ENCODE measurements at regions not wholly inside any gene's neighbourhood (a gene's known extent, or its start where the extent isn't known, plus 50 kb on each side); places are given as distances from the start of the nearest gene placed in this dataset.
"Not testable (repeated sequence)": the region's sequence is repeated elsewhere in the genome, so short reads cannot be mapped to it uniquely, and the experiment has no call there.

DNA sequence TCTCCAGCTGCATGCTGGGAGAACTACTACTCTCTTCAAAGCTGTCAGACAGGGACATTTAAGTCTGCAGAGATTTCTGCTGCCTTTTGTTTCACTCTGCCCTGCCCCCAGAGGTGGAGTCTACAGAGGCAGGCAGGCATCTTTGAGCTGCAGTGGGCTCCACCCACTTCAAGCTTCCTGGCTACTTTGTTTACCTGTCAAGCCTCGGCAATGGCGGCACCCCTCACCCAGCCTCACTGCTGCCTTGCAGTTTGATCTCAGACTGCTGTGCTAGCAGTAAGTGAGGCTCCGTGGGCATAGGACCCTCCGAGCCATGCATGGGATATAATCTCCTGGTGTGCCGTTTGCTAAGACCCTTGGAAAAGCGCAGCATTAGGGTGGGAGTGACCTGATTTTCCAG lies 61.7 kb downstream of the DMRTA1 start:
- not testable (repeated sequence) for H3K9me3 ChIP-seq (replicated peaks; ENCODE audit: low read length); H3K27me3 ChIP-seq (ENCODE audit: control insufficient read depth, insufficient read depth, low read length); H3K4me1 ChIP-seq (ENCODE audit: control insufficient read depth, insufficient read depth, low read length); H3K4me2 ChIP-seq (ENCODE audit: low read length); H3K9ac ChIP-seq (ENCODE audit: low read depth, low read length); H3K4me3 ChIP-seq (ENCODE audit: low read length); H3K36me3 ChIP-seq (ENCODE audit: insufficient read depth, low read length)

DNA sequence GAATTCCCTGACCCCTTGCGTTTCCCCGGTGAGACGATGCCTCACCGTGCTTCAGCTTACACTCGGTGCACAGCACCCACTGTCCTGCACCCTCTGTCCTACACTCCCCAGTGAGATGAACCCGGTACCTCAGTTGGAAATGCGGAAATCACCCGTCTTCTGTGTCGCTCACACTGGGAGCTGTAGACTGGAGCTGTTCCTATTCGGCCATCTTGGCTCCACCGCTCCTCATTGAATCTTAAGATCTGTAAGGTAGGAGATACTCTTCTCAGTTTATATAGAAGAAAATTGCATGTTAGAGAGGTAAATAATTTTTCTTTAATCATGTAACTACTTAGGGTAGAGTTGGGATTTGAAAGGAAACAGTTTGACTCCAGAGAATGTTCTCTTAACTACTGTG lies 62.2 kb downstream of the DMRTA1 start:
- no peaks in the 10 kb centered on the region for H3K27me3 ChIP-seq (ENCODE audit: control insufficient read depth, insufficient read depth, low read length)
- H3K4me2 ChIP-seq (ENCODE audit: low read length): no peak overlapping the region
- no peaks in the 10 kb centered on the region for H3K4me1 ChIP-seq (ENCODE audit: control insufficient read depth, insufficient read depth, low read length)
- no peaks in the 10 kb centered on the region for H3K9me3 ChIP-seq (replicated peaks; ENCODE audit: low read length)
- no peak overlapping the region for H3K9ac ChIP-seq (ENCODE audit: low read depth, low read length)
- no peaks in the 10 kb centered on the region for H3K36me3 ChIP-seq (ENCODE audit: insufficient read depth, low read length)
- H3K4me3 ChIP-seq (ENCODE audit: low read length): no peak overlapping the region

DNA sequence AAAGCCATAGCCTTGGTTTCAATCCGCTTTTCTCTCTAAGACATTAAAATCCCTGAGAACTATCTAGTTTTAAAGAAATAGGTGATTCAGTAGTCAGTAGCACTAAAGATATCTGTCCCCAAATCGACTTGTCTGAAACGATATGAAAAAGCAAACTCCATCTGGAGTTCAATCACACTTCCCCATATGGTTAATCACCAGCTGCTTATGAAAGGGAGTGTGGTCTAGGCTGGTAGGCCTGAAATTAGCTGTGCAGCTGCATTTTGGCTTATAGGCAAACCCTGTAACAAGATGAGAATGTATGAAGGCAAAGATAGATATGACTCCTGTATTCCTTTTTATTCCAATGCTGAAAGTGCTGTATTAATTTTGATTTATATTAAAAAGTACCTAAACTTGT lies 65.9 kb downstream of the DMRTA1 start:
- no peaks in the 10 kb centered on the region for H3K9me3 ChIP-seq (replicated peaks; ENCODE audit: low read length)
- H3K27me3 ChIP-seq (ENCODE audit: control insufficient read depth, insufficient read depth, low read length): no peaks in the 10 kb centered on the region
- no peaks in the 10 kb centered on the region for H3K4me1 ChIP-seq (ENCODE audit: control insufficient read depth, insufficient read depth, low read length)
- no peak overlapping the region for H3K4me3 ChIP-seq (ENCODE audit: low read length)
- H3K9ac ChIP-seq (ENCODE audit: low read depth, low read length): no peak overlapping the region
- H3K36me3 ChIP-seq (ENCODE audit: insufficient read depth, low read length): no peaks in the 10 kb centered on the region
- H3K4me2 ChIP-seq (ENCODE audit: low read length): no peak overlapping the region

DNA sequence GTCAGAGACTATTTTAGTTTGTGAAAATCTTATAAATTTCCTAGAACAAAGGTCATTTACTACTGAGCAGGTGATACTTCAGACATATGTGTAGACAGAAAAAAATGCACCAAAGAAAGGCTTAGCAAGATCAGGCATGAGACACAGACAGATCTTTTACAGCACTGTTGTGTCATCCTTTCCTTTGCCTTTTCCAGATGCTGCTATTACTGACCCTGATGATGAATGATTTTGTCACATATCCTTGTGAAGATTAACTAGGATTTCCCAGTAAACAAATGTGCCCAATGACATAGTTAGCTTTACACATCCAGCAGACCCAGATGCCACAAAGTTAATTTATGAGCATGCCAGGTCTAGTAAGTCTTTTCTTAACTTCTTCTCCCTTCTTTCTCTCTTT lies 68.2 kb downstream of the DMRTA1 start:
- Histone ChIP-seq H3K4me2 (ENCODE audit: low read length) (no peak overlapping the region), H3K4me3 (ENCODE audit: low read length) (no peak overlapping the region)

DNA sequence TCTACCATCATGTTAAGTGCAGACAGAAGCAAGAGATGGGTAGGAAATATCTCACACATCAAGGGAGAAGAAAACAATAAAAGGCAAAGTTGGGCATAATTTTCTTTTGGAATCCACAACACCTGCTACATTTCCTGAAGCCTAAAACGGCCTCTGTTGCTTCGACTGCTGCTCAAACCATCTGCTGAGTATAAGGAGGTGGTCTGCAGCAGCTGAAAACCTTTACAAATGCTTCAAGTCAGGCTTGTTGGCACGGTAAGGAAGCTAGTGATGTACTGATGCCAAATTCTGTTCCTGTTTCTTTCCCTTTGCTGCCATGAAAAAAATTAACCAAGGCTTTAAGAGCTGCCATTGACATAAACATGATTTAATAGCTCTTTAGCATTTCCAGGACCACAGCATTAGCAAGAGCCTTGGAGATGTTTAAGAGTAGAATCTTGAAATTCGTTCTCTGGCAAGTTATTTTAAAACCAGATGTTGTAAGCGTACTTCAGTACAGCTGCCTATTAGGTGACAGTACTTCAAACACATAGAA lies 75.6 kb downstream of the DMRTA1 start:
- no peaks in the 10 kb centered on the region for H3K4me1 ChIP-seq (ENCODE audit: control insufficient read depth, insufficient read depth, low read length)
- no peak overlapping the region for H3K9ac ChIP-seq (ENCODE audit: low read depth, low read length)
- H3K4me3 ChIP-seq (ENCODE audit: low read length): no peak overlapping the region
- no peaks in the 10 kb centered on the region for H3K9me3 ChIP-seq (replicated peaks; ENCODE audit: low read length)
- H3K27me3 ChIP-seq (ENCODE audit: control insufficient read depth, insufficient read depth, low read length): peaks cover 8% of the 10 kb centered on the region
- no peaks in the 10 kb centered on the region for H3K36me3 ChIP-seq (ENCODE audit: insufficient read depth, low read length)
- no peak overlapping the region for H3K4me2 ChIP-seq (ENCODE audit: low read length)

More for the DNA sequence above, 68.2 kb downstream of the DMRTA1 start:
- no peaks in the 10 kb centered on the region for H3K4me1 ChIP-seq (ENCODE audit: control insufficient read depth, insufficient read depth, low read length)
- H3K27me3 ChIP-seq (ENCODE audit: control insufficient read depth, insufficient read depth, low read length): no peaks in the 10 kb centered on the region
- no peaks in the 10 kb centered on the region for H3K36me3 ChIP-seq (ENCODE audit: insufficient read depth, low read length)
- H3K9me3 ChIP-seq (replicated peaks; ENCODE audit: low read length): no peaks in the 10 kb centered on the region
- H3K9ac ChIP-seq (ENCODE audit: low read depth, low read length): no peak overlapping the region

DNA sequence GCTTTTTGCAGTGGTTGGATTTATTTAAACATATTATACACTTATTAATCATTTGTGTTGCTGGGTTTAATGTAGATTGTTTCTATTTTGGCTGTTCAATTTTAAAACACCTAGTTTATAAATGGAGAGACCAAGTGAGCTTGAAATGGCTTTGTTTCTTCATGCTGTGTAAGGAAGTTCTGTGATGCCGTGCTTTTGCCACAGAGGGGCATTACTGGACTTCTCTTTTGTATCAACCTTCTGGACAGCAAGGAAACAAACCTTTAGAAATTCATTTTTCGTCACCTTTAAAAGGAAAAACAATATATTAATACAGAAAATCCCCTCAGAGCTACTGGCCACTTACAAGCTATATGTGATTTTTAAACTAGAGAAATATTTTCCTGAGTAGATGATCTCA lies 81.9 kb downstream of the DMRTA1 start:
- no peak overlapping the region for H3K9ac ChIP-seq (ENCODE audit: low read depth, low read length)
- no peaks in the 10 kb centered on the region for H3K36me3 ChIP-seq (ENCODE audit: insufficient read depth, low read length)
- peaks cover 2% of the 10 kb centered on the region for H3K27me3 ChIP-seq (ENCODE audit: control insufficient read depth, insufficient read depth, low read length)
- H3K4me3 ChIP-seq (ENCODE audit: low read length): no peak overlapping the region
- H3K9me3 ChIP-seq (replicated peaks; ENCODE audit: low read length): no peaks in the 10 kb centered on the region
- H3K4me1 ChIP-seq (ENCODE audit: control insufficient read depth, insufficient read depth, low read length): no peaks in the 10 kb centered on the region
- H3K4me2 ChIP-seq (ENCODE audit: low read length): no peak overlapping the region

DNA sequence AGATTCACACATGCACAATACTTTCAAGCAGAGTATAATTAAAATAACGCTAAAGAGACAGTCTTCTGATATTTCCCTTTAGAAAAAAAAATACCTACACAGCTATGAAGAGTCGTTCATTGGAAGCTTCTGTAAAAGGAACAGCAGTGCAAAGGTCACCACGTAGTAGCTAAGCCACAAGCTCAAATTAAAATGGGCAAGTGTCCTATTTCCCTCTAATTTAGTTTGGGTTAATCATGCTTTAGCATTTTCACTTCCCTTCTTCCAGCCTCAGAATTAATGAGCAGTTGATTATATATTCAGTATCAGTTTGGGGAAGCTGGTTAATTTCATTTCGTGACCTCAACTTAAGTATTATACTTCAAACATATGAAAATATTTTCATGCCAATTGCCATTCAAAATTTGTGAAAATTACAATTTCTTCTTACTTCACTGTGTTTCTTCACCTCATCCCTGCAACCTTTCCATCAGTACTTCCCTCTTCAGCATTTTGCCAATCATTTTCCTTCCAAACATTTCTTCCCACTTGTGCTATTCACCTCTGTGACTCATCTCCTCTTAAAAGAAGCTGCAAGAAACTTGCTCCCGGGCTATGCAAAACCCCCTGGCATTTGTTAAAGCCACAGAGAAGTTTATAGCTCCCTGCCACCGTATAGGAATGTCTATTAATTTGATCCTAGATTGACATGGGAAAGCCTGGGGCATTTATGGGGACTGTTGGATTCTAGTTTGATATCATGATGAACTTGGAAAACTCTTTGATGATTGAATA lies 83.0 kb downstream of the DMRTA1 start:
- no peak overlapping the region for H3K4me3 ChIP-seq (ENCODE audit: low read length)
- H3K9me3 ChIP-seq (replicated peaks; ENCODE audit: low read length): no peaks in the 10 kb centered on the region
- no peak overlapping the region for H3K9ac ChIP-seq (ENCODE audit: low read depth, low read length)
- no peaks in the 10 kb centered on the region for H3K36me3 ChIP-seq (ENCODE audit: insufficient read depth, low read length)
- no peak overlapping the region for H3K4me2 ChIP-seq (ENCODE audit: low read length)
- H3K4me1 ChIP-seq (ENCODE audit: control insufficient read depth, insufficient read depth, low read length): no peaks in the 10 kb centered on the region
- H3K27me3 ChIP-seq (ENCODE audit: control insufficient read depth, insufficient read depth, low read length): peaks cover 2% of the 10 kb centered on the region

DNA sequence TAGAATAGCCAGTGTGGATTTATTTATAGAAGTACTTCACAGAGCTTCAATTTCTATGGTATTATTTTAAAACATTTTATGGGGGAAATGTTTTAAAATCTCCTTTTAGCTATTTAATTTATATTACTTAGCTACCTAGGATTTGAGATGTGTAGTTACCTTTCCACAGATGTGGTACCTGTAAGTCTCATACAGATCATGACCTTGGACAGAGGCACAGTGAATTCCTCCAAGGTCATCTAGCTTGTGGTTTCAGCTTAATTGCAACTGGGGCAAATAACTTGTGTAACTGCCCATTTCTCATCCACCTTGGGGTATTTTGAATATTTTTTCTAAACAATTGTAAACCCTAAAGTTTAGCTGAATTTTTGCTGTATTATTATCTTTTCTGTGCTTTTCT lies 89.2 kb downstream of the DMRTA1 start:
- no peak overlapping the region for H3K9ac ChIP-seq (ENCODE audit: low read depth, low read length)

DNA sequence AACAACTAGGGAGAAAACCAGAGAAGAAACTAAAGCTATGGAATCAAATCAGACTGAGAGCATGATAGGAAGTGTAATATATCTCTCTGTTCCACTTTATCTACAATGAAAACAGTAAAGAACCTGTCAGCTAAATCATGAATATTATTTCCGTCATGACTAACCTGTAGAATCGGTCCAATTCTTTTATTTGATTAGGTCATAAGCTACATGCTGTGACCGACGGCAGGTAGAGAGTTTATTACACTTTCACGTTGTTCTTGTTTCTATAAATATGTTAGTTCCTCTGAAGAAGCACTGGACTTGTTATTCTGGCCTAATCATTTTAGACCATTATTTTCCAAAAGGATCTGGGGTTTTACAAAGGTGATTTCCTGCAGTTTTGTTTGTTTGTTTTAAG lies 91.1 kb downstream of the DMRTA1 start:
- H3K4me1 ChIP-seq (ENCODE audit: control insufficient read depth, insufficient read depth, low read length): no peaks in the 10 kb centered on the region
- no peaks in the 10 kb centered on the region for H3K27me3 ChIP-seq (ENCODE audit: control insufficient read depth, insufficient read depth, low read length)
- no peak overlapping the region for H3K4me3 ChIP-seq (ENCODE audit: low read length)
- H3K9me3 ChIP-seq (replicated peaks; ENCODE audit: low read length): no peaks in the 10 kb centered on the region
- no peak overlapping the region for H3K9ac ChIP-seq (ENCODE audit: low read depth, low read length)
- H3K36me3 ChIP-seq (ENCODE audit: insufficient read depth, low read length): no peaks in the 10 kb centered on the region
- no peak overlapping the region for H3K4me2 ChIP-seq (ENCODE audit: low read length)

More for the DNA sequence above, 89.2 kb downstream of the DMRTA1 start:
- H3K9me3 ChIP-seq (replicated peaks; ENCODE audit: low read length): no peaks in the 10 kb centered on the region
- no peaks in the 10 kb centered on the region for H3K36me3 ChIP-seq (ENCODE audit: insufficient read depth, low read length)
- no peak overlapping the region for H3K4me3 ChIP-seq (ENCODE audit: low read length)
- H3K27me3 ChIP-seq (ENCODE audit: control insufficient read depth, insufficient read depth, low read length): no peaks in the 10 kb centered on the region
- no peak overlapping the region for H3K4me2 ChIP-seq (ENCODE audit: low read length)
- no peaks in the 10 kb centered on the region for H3K4me1 ChIP-seq (ENCODE audit: control insufficient read depth, insufficient read depth, low read length)

DNA sequence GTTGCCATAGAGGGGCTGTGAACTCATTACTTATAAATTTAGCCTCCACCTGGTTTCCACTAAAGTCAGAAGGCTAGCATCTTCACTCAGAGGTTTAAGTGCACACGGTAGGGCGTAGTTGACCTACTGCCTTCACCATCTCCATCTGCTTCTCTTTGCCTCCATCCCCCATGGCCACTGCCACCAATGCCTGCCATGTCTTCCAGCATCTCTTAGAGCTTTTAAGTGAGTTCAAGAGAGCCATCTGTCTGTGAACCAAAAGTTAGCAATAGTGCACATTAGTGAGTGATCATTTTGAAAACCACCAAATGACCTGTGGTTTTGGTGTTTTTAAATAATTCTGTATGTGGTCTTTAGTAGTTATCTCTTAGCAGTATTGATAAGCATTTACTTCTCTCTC lies 102.0 kb downstream of the DMRTA1 start:
- Histone ChIP-seq H3K4me1 (ENCODE audit: control insufficient read depth, insufficient read depth, low read length) (no peaks in the 10 kb centered on the region), H3K27me3 (ENCODE audit: control insufficient read depth, insufficient read depth, low read length) (no peaks in the 10 kb centered on the region), H3K36me3 (ENCODE audit: insufficient read depth, low read length) (no peaks in the 10 kb centered on the region), H3K4me2 (ENCODE audit: low read length) (no peak overlapping the region), H3K9me3 (replicated peaks; ENCODE audit: low read length) (no peaks in the 10 kb centered on the region), H3K4me3 (ENCODE audit: low read length) (no peak overlapping the region), H3K9ac (ENCODE audit: low read depth, low read length) (no peak overlapping the region)

DNA sequence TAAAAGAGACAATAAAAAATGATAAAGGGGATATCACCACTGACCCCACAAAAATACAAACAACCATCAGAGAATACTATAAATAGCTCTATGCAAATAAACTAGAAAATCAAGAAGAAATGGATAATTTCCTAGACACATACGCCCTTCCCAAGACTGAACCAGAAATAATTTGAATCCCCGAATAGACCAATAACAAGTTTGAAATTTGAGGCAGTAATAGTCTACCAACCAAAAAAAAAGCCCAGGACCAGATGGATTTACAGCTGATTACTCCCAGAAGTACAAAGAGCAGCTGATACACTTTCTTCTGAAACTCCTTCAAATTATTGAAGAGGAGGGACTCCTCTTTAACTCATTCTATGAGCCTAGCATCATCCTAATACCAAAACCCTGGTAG lies 128.1 kb downstream of the DMRTA1 start:
- Histone ChIP-seq H3K4me3 (ENCODE audit: low read length) (no peak overlapping the region), H3K9ac (ENCODE audit: low read depth, low read length) (no peak overlapping the region), H3K27me3 (ENCODE audit: control insufficient read depth, insufficient read depth, low read length) (no peaks in the 10 kb centered on the region), H3K4me2 (ENCODE audit: low read length) (no peak overlapping the region), H3K4me1 (ENCODE audit: control insufficient read depth, insufficient read depth, low read length) (no peaks in the 10 kb centered on the region), H3K36me3 (ENCODE audit: insufficient read depth, low read length) (no peaks in the 10 kb centered on the region), H3K9me3 (replicated peaks; ENCODE audit: low read length) (no peaks in the 10 kb centered on the region)

DNA sequence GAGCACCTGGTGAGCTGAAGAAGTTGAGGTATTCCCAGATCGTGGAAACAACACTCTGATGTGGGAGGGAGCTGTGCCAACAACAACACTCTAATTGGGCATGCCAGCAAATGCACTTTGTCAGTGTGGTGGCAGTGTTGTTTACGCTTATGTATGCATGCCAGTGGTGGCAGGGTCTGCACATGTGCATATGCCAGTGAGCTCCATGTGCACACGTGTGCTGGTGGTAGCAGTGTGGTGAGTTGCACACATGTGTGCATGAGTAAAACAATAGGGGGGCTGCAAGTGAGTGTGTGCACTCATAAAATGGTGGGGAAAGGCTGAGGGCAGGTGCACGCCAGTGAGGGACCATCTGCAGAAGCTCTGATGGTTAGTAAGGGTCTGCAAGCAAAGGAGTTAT lies 134.2 kb downstream of the DMRTA1 start:
- no peaks in the 10 kb centered on the region for H3K4me1 ChIP-seq (ENCODE audit: control insufficient read depth, insufficient read depth, low read length)
- H3K4me3 ChIP-seq (ENCODE audit: low read length): no peak overlapping the region
- H3K9me3 ChIP-seq (replicated peaks; ENCODE audit: low read length): no peaks in the 10 kb centered on the region
- no peak overlapping the region for H3K4me2 ChIP-seq (ENCODE audit: low read length)
- H3K9ac ChIP-seq (ENCODE audit: low read depth, low read length): no peak overlapping the region
- no peaks in the 10 kb centered on the region for H3K27me3 ChIP-seq (ENCODE audit: control insufficient read depth, insufficient read depth, low read length)
- no peaks in the 10 kb centered on the region for H3K36me3 ChIP-seq (ENCODE audit: insufficient read depth, low read length)
